Right ventricle myocardium inferior (tissue), 1 donor: ENCODE measurements at regions not wholly inside any gene's neighbourhood (a gene's known extent, or its start where the extent isn't known, plus 50 kb on each side); places are given as distances from the start of the nearest gene placed in this dataset.
A peak's percentile ranks its signal among the peaks of the same experiment; 100 is the strongest.
"Not testable (repeated sequence)": the region's sequence is repeated elsewhere in the genome, so short reads cannot be mapped to it uniquely, and the experiment has no call there.

Source experiments
- ATAC-seq: fragments of 200-7000 bp; cut with Tn5 transposase; one replicate; pipeline ENCODE4 v1.9.1; 2020; ENCODE audit warnings: mild to moderate bottlenecking, moderate library complexity
- DNase-seq: peaks from one replicate; pipeline ENCODE4 v3.0.0; 2021; ENCODE audit errors: missing footprints
- intact Hi-C: fragments of 100-400 bp; cut with DNase I; formaldehyde crosslinking; loops from one replicate; pipeline ENCODE4 v1.11.0; 2022
- donor health status: DM: no; HTN: yes; CAD: no; lungs with severe emphysema.

GRCh38 chr3:76266511-76266910 is 481.2 kb upstream of the ZNF717 start:
- DNase-seq (no peak), ATAC-seq (no peak)
- intact Hi-C loops: no loop called here

GRCh38 chr3:76267851-76268380 is 482.6 kb upstream of the ZNF717 start:
- DNase-seq: no peak
- intact Hi-C loops: no loop called here
- ATAC-seq: no peak

GRCh38 chr3:76293856-76294255 is 508.5 kb upstream of the ZNF717 start:
- ATAC-seq: no peak
- no peak for DNase-seq
- intact Hi-C loops: no loop called here

GRCh38 chr3:76300746-76301145 is 515.4 kb upstream of the ZNF717 start:
- no peak for DNase-seq
- intact Hi-C loops: no loop called here
- no peak for ATAC-seq

- ATAC-seq: no peak
Observed at GRCh38 chr3:76307556-76307955, 522.2 kb upstream of the ZNF717 start.

GRCh38 chr3:76308541-76308940 is 523.2 kb upstream of the ZNF717 start:
- DNase-seq (no peak), ATAC-seq (no peak)
- intact Hi-C loops: no loop called here

More at GRCh38 chr3:76307556-76307955, 522.2 kb upstream of the ZNF717 start:
- intact Hi-C loops: no loop called here
- DNase-seq: no peak

- intact Hi-C loops: no loop called here
- ATAC-seq: no peak
- no peak for DNase-seq
Observed at GRCh38 chr3:76310089-76310488, 524.7 kb upstream of the ZNF717 start.

GRCh38 chr3:76310667-76311066 is 525.3 kb upstream of the ZNF717 start:
- DNase-seq (no peak), ATAC-seq (no peak)
- intact Hi-C loops: no loop called here

- ATAC-seq: no peak
- DNase-seq: no peak
- intact Hi-C loops: no loop called here
Observed at GRCh38 chr3:76311941-76312340, 526.6 kb upstream of the ZNF717 start.

- intact Hi-C loops, ATAC-seq, DNase-seq: not testable (repeated sequence)
Observed at GRCh38 chr3:76315906-76316305, 530.6 kb upstream of the ZNF717 start.

GRCh38 chr3:76321614-76322013 is 536.3 kb upstream of the ZNF717 start:
- ATAC-seq: no peak
- intact Hi-C loops: no loop called here
- no peak for DNase-seq

GRCh38 chr3:76324101-76324500 is 538.8 kb upstream of the ZNF717 start:
- ATAC-seq (no peak), DNase-seq (no peak)
- intact Hi-C loops: no loop called here

GRCh38 chr3:76345878-76346277 is 560.5 kb upstream of the ZNF717 start:
- ATAC-seq: no peak
- intact Hi-C loops: no loop called here
- DNase-seq: no peak

- ATAC-seq (no peak), DNase-seq (no peak)
- intact Hi-C loops: no loop called here
Observed at GRCh38 chr3:76346690-76347089, 561.3 kb upstream of the ZNF717 start.

- no peak for ATAC-seq
- intact Hi-C loops: no loop called here
Observed at GRCh38 chr3:76349715-76350480, 564.5 kb upstream of the ZNF717 start.

GRCh38 chr3:76352051-76352450 is 566.7 kb upstream of the ZNF717 start:
- intact Hi-C loops: no loop called here
- DNase-seq (no peak), ATAC-seq (no peak)

More at GRCh38 chr3:76349715-76350480, 564.5 kb upstream of the ZNF717 start:
- DNase-seq: no peak

GRCh38 chr3:76352511-76353284 is 567.3 kb upstream of the ZNF717 start:
- ATAC-seq (no peak), DNase-seq (no peak)
- intact Hi-C loops: no loop called here

- ATAC-seq: no peak
- no peak for DNase-seq
- intact Hi-C loops: no loop called here
Observed at GRCh38 chr3:76353683-76354082, 568.3 kb upstream of the ZNF717 start.

- peak; percentile 56 for ATAC-seq
- intact Hi-C loops: no loop called here
- DNase-seq: no peak
Observed at GRCh38 chr3:76361010-76361409, 575.7 kb upstream of the ZNF717 start.

- no peak for ATAC-seq
- intact Hi-C loops: no loop called here
- DNase-seq: no peak
Observed at GRCh38 chr3:76362643-76363042, 577.3 kb upstream of the ZNF717 start.
